ENCODE measurements at regions not wholly inside any gene's neighbourhood (a gene's known extent, or its start where the extent isn't known, plus 50 kb on each side); places are given as distances from the start of the nearest gene placed in this dataset.

- no peak for DNase-seq
- peaks cover 8% of the 10 kb centered on the region for H3K27me3 Mint-ChIP-seq (ENCODE audit: low read depth)
- no peak overlapping the region for H3K4me3 Mint-ChIP-seq
- H3K36me3 Mint-ChIP-seq (ENCODE audit: insufficient read depth in 2 of 2), result no peaks in the 10 kb centered on the region
- H3K9me3 Mint-ChIP-seq, result no peaks in the 10 kb centered on the region
- no peak for ATAC-seq (replicated peaks in 1 of 2)
- H3K27ac Mint-ChIP-seq, result no peak overlapping the region
- no peaks in the 10 kb centered on the region for H3K4me1 Mint-ChIP-seq (ENCODE audit: low read depth)
Observed at GRCh38 chr5:169440107-169440705, 139.3 kb upstream of the SLIT3 start.

- Mint-ChIP-seq H3K27me3 (ENCODE audit: low read depth) (peaks cover 8% of the 10 kb centered on the region), H3K4me1 (ENCODE audit: low read depth) (no peaks in the 10 kb centered on the region), H3K36me3 (ENCODE audit: insufficient read depth in 2 of 2) (no peaks in the 10 kb centered on the region), H3K4me3 (no peak overlapping the region), H3K27ac (no peak overlapping the region), H3K9me3 (no peaks in the 10 kb centered on the region)
- no peak for ATAC-seq (replicated peaks in 1 of 2)
- DNase-seq, result no peak
Observed at GRCh38 chr5:169439362-169439761, 138.4 kb upstream of the SLIT3 start.

- no peak overlapping the region for H3K27ac Mint-ChIP-seq
- H3K9me3 Mint-ChIP-seq, result no peaks in the 10 kb centered on the region
- H3K27me3 Mint-ChIP-seq (ENCODE audit: low read depth), result peaks cover 6% of the 10 kb centered on the region
- ATAC-seq (replicated peaks in 1 of 2), result no peak
- H3K36me3 Mint-ChIP-seq (ENCODE audit: insufficient read depth in 2 of 2), result no peaks in the 10 kb centered on the region
- DNase-seq, result no peak
- H3K4me1 Mint-ChIP-seq (ENCODE audit: low read depth), result no peaks in the 10 kb centered on the region
- H3K4me3 Mint-ChIP-seq, result no peak overlapping the region
Observed at GRCh38 chr5:169435506-169436229, 134.7 kb upstream of the SLIT3 start.

- no peak for DNase-seq
- Mint-ChIP-seq H3K4me3 (no peak overlapping the region), H3K4me1 (ENCODE audit: low read depth) (no peaks in the 10 kb centered on the region), H3K27me3 (ENCODE audit: low read depth) (no peaks in the 10 kb centered on the region), H3K27ac (no peak overlapping the region), H3K36me3 (ENCODE audit: insufficient read depth in 2 of 2) (no peaks in the 10 kb centered on the region), H3K9me3 (no peaks in the 10 kb centered on the region)
- no peak for ATAC-seq (replicated peaks in 1 of 2)
Observed at GRCh38 chr5:169433221-169433651, 132.3 kb upstream of the SLIT3 start.

GRCh38 chr5:169431386-169431785 lies 130.4 kb upstream of the SLIT3 start:
- Mint-ChIP-seq H3K4me1 (ENCODE audit: low read depth) (no peaks in the 10 kb centered on the region), H3K27ac (no peak overlapping the region), H3K9me3 (no peaks in the 10 kb centered on the region), H3K36me3 (ENCODE audit: insufficient read depth in 2 of 2) (no peaks in the 10 kb centered on the region), H3K27me3 (ENCODE audit: low read depth) (no peaks in the 10 kb centered on the region), H3K4me3 (no peak overlapping the region)
- no peak for ATAC-seq (replicated peaks in 1 of 2)
- DNase-seq, result no peak

GRCh38 chr5:169430671-169431070 lies 129.7 kb upstream of the SLIT3 start:
- ATAC-seq (replicated peaks in 1 of 2), result no peak
- Mint-ChIP-seq H3K9me3 (no peaks in the 10 kb centered on the region), H3K27me3 (ENCODE audit: low read depth) (no peaks in the 10 kb centered on the region), H3K4me1 (ENCODE audit: low read depth) (no peaks in the 10 kb centered on the region), H3K27ac (no peak overlapping the region), H3K36me3 (ENCODE audit: insufficient read depth in 2 of 2) (no peaks in the 10 kb centered on the region), H3K4me3 (no peak overlapping the region)
- DNase-seq, result no peak

GRCh38 chr5:169429044-169429443 lies 128.1 kb upstream of the SLIT3 start:
- Mint-ChIP-seq H3K27ac (no peak overlapping the region), H3K36me3 (ENCODE audit: insufficient read depth in 2 of 2) (no peaks in the 10 kb centered on the region), H3K4me1 (ENCODE audit: low read depth) (no peaks in the 10 kb centered on the region), H3K9me3 (no peaks in the 10 kb centered on the region), H3K27me3 (ENCODE audit: low read depth) (no peaks in the 10 kb centered on the region), H3K4me3 (no peak overlapping the region)
- ATAC-seq (replicated peaks in 1 of 2), result no peak
- DNase-seq, result no peak

GRCh38 chr5:169426784-169427183 lies 125.8 kb upstream of the SLIT3 start:
- no peaks in the 10 kb centered on the region for H3K4me1 Mint-ChIP-seq (ENCODE audit: low read depth)
- no peak for ATAC-seq (replicated peaks in 1 of 2)
- no peak overlapping the region for H3K4me3 Mint-ChIP-seq
- H3K9me3 Mint-ChIP-seq, result no peaks in the 10 kb centered on the region
- no peak overlapping the region for H3K27ac Mint-ChIP-seq
- DNase-seq, result no peak
- H3K36me3 Mint-ChIP-seq (ENCODE audit: insufficient read depth in 2 of 2), result no peaks in the 10 kb centered on the region
- no peaks in the 10 kb centered on the region for H3K27me3 Mint-ChIP-seq (ENCODE audit: low read depth)

- no peak for ATAC-seq (replicated peaks in 1 of 2)
- no peaks in the 10 kb centered on the region for H3K27me3 Mint-ChIP-seq (ENCODE audit: low read depth)
- no peaks in the 10 kb centered on the region for H3K36me3 Mint-ChIP-seq (ENCODE audit: insufficient read depth in 2 of 2)
- no peak overlapping the region for H3K27ac Mint-ChIP-seq
- DNase-seq, result no peak
- no peak overlapping the region for H3K4me3 Mint-ChIP-seq
- H3K9me3 Mint-ChIP-seq, result no peaks in the 10 kb centered on the region
- H3K4me1 Mint-ChIP-seq (ENCODE audit: low read depth), result no peaks in the 10 kb centered on the region
Observed at GRCh38 chr5:169424670-169425378, 123.9 kb upstream of the SLIT3 start.

GRCh38 chr5:169424279-169424655 lies 123.3 kb upstream of the SLIT3 start:
- Mint-ChIP-seq H3K36me3 (ENCODE audit: insufficient read depth in 2 of 2) (no peaks in the 10 kb centered on the region), H3K27me3 (ENCODE audit: low read depth) (no peaks in the 10 kb centered on the region), H3K4me3 (no peak overlapping the region), H3K9me3 (no peaks in the 10 kb centered on the region), H3K4me1 (ENCODE audit: low read depth) (no peaks in the 10 kb centered on the region), H3K27ac (no peak overlapping the region)
- ATAC-seq (replicated peaks in 1 of 2) (peak in 1 of 2 donors; percentile 58), DNase-seq (no peak)

GRCh38 chr5:169423580-169424278 lies 122.8 kb upstream of the SLIT3 start:
- H3K36me3 Mint-ChIP-seq (ENCODE audit: insufficient read depth in 2 of 2), result no peaks in the 10 kb centered on the region
- H3K4me3 Mint-ChIP-seq, result no peak overlapping the region
- DNase-seq (no peak), ATAC-seq (replicated peaks in 1 of 2) (no peak)
- H3K4me1 Mint-ChIP-seq (ENCODE audit: low read depth), result no peaks in the 10 kb centered on the region
- no peak overlapping the region for H3K27ac Mint-ChIP-seq
- no peaks in the 10 kb centered on the region for H3K27me3 Mint-ChIP-seq (ENCODE audit: low read depth)
- no peaks in the 10 kb centered on the region for H3K9me3 Mint-ChIP-seq

- Mint-ChIP-seq H3K9me3 (no peaks in the 10 kb centered on the region), H3K27me3 (ENCODE audit: low read depth) (no peaks in the 10 kb centered on the region), H3K4me3 (no peak overlapping the region), H3K36me3 (ENCODE audit: insufficient read depth in 2 of 2) (no peaks in the 10 kb centered on the region), H3K27ac (no peak overlapping the region), H3K4me1 (ENCODE audit: low read depth) (no peaks in the 10 kb centered on the region)
- ATAC-seq (replicated peaks in 1 of 2) (no peak), DNase-seq (no peak)
Observed at GRCh38 chr5:169422087-169422486, 121.1 kb upstream of the SLIT3 start.

GRCh38 chr5:169421677-169422076 lies 120.7 kb upstream of the SLIT3 start:
- Mint-ChIP-seq H3K27me3 (ENCODE audit: low read depth) (no peaks in the 10 kb centered on the region), H3K27ac (no peak overlapping the region), H3K36me3 (ENCODE audit: insufficient read depth in 2 of 2) (no peaks in the 10 kb centered on the region), H3K9me3 (no peaks in the 10 kb centered on the region), H3K4me1 (ENCODE audit: low read depth) (no peaks in the 10 kb centered on the region), H3K4me3 (no peak overlapping the region)
- DNase-seq, result no peak
- ATAC-seq (replicated peaks in 1 of 2), result no peak
